ENCODE measurements at regions not wholly inside any gene's neighbourhood (a gene's known extent, or its start where the extent isn't known, plus 50 kb on each side); places are given as distances from the start of the nearest gene placed in this dataset.
"Not testable (repeated sequence)": the region's sequence is repeated elsewhere in the genome, so short reads cannot be mapped to it uniquely, and the experiment has no call there.

DNA sequence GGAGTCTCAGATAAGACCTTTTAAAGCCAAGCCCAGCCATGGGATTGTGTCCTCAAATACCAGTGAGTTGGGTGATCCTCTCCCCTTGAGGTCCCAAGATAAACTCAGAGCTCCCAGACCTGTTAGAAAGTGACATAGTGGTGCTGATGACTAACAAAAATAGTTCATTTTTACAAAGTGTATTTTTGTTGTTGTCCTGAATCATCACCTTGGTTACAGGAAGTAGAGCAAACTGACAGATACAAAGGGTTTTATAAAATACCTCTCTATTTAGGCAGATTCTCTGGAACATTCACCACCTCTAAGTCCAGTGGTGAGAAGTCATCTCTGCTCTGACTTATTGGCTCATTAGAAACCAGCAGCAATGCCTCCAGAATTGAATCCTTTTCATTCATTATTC is 259.3 kb downstream of the CEMIP2 start:
- Histone ChIP-seq H3K4me1 (no peaks in the 10 kb centered on the region), H3K4me3 (no peak overlapping the region), H3K9me3 (no peaks in the 10 kb centered on the region), H3K27me3 (no peaks in the 10 kb centered on the region), H3K27ac (no peak overlapping the region), H3K36me3 (ENCODE audit: low read depth, missing control alignments) (no peaks in the 10 kb centered on the region)
- TF ChIP-seq, protein P1, sequence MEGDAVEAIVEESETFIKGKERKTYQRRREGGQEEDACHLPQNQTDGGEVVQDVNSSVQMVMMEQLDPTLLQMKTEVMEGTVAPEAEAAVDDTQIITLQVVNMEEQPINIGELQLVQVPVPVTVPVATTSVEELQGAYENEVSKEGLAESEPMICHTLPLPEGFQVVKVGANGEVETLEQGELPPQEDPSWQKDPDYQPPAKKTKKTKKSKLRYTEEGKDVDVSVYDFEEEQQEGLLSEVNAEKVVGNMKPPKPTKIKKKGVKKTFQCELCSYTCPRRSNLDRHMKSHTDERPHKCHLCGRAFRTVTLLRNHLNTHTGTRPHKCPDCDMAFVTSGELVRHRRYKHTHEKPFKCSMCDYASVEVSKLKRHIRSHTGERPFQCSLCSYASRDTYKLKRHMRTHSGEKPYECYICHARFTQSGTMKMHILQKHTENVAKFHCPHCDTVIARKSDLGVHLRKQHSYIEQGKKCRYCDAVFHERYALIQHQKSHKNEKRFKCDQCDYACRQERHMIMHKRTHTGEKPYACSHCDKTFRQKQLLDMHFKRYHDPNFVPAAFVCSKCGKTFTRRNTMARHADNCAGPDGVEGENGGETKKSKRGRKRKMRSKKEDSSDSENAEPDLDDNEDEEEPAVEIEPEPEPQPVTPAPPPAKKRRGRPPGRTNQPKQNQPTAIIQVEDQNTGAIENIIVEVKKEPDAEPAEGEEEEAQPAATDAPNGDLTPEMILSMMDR (IDR thresholded peaks at IDR 0.05), result no peak
- TF ChIP-seq POLR2A (IDR thresholded peaks at IDR 0.05), result no peak
- no peak for DNase-seq
- intact Hi-C loops (cut with DNase I; ENCODE audit: low total_unique reads), result no loop called here

- H3K4me3 ChIP-seq; H3K36me3 ChIP-seq (ENCODE audit: low read depth, missing control alignments); DNase-seq; H3K9me3 ChIP-seq; H3K27ac ChIP-seq; intact Hi-C loops (cut with DNase I; ENCODE audit: low total_unique reads); H3K27me3 ChIP-seq; H3K4me1 ChIP-seq: not testable (repeated sequence)
- 90 to 95% methylated on average over 2 of the region's 2 CpGs for WGBS, 2 donors
Measured at GRCh38 chr9:71508141-71508540, 260.2 kb downstream of the CEMIP2 start.

DNA sequence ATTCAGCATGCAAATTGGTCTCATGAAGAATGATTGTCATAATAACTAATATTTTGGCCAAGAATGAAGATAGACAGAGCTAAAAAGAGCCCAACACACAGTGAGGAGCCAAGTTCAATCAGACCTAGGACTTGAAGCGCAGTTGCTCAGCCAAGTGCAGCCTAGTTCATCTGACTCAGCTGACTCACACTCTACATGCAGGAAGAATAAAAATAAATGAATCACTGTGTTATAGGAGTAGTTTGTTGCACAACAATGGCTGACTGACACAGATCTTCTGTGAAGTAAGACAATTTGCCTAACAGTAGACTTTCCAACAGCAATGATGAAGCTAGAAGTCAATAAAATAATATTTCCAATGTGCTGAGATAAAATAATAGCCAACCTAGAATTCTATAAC is 261.5 kb downstream of the CEMIP2 start:
- Histone ChIP-seq H3K9me3 (no peaks in the 10 kb centered on the region), H3K36me3 (ENCODE audit: low read depth, missing control alignments) (no peaks in the 10 kb centered on the region), H3K27ac (no peak overlapping the region), H3K27me3 (no peaks in the 10 kb centered on the region), H3K4me3 (no peak overlapping the region), H3K4me1 (no peaks in the 10 kb centered on the region)
- TF ChIP-seq, protein P1 (IDR thresholded peaks at IDR 0.05), result no peak
- no peak for TF ChIP-seq POLR2A (IDR thresholded peaks at IDR 0.05)
- 93 to 97% methylated on average over 1 of the region's 1 CpG for WGBS, 2 donors
- intact Hi-C loops (cut with DNase I; ENCODE audit: low total_unique reads), result no loop called here
- DNase-seq, result no peak

DNA sequence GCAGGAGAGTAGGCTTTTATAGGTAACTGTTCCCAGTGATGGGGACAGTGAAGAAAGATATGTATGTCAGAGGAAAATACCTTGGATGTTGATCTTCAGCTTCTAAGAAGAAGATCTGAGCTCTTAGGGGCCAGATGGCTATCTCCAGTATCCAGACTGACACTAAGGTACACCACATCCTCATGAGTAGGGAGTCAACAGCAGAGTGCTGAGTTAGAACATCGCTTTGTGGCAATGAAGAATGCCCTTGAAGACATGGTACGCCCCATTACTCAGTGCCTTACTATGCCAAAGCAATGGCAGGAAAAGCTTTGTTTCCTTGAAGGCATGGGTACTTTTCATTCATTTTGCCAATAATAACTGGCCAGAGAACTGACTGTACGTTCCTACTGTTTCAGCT is 263.7 kb downstream of the CEMIP2 start:
- no peak overlapping the region for H3K27ac ChIP-seq
- WGBS, 2 donors, result 44 to 84% methylated on average over 3 of the region's 3 CpGs
- no peaks in the 10 kb centered on the region for H3K27me3 ChIP-seq
- no peaks in the 10 kb centered on the region for H3K4me1 ChIP-seq
- intact Hi-C loops (cut with DNase I; ENCODE audit: low total_unique reads), result no loop called here
- H3K36me3 ChIP-seq (ENCODE audit: low read depth, missing control alignments), result no peaks in the 10 kb centered on the region
- TF ChIP-seq POLR2A (IDR thresholded peaks at IDR 0.05), result no peak
- TF ChIP-seq, protein P1 (IDR thresholded peaks at IDR 0.05), result no peak
- H3K9me3 ChIP-seq, result no peaks in the 10 kb centered on the region
- no peak for DNase-seq
- no peak overlapping the region for H3K4me3 ChIP-seq

DNA sequence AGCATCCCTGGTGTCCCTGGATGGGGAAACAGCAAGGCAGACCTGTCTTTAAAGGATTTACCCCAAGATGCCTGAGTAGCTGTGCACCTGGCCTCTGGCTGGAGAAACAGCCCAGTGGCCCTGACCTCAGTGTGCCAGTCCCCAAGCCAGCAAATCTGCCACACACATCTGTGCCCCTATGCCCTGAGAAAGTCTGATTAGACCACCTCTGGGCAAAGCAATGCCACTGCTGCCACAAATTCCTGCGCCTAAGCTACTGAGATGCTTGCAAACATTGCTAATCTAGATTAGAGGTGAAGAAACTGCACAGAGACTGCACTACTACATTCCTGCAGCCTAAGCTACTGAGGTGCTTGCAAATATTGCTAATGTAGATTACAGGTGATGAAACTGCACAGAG is 269.6 kb downstream of the CEMIP2 start:
- Histone ChIP-seq H3K27ac (no peak overlapping the region), H3K4me1 (no peaks in the 10 kb centered on the region), H3K9me3 (no peaks in the 10 kb centered on the region), H3K27me3 (no peaks in the 10 kb centered on the region), H3K36me3 (ENCODE audit: low read depth, missing control alignments) (no peaks in the 10 kb centered on the region), H3K4me3 (no peak overlapping the region)
- no peak for TF ChIP-seq POLR2A (IDR thresholded peaks at IDR 0.05)
- TF ChIP-seq, protein P1 (IDR thresholded peaks at IDR 0.05), result no peak
- WGBS, 2 donors, result 91 to 100% methylated on average over 1 of the region's 1 CpG
- DNase-seq, result no peak
- intact Hi-C loops (cut with DNase I; ENCODE audit: low total_unique reads), result no loop called here

Data from testis (tissue), 2 donors.